ENCODE measurements at regions not wholly inside any gene's neighbourhood (a gene's known extent, or its start where the extent isn't known, plus 50 kb on each side); places are given as distances from the start of the nearest gene placed in this dataset.

GRCh38 chr3:41040256-41040655 is 159.0 kb upstream of the CTNNB1 start:
- H3K27me3 ChIP-seq (replicated peaks; ENCODE audit: insufficient read depth) = no peaks in the 10 kb centered on the region
- H3K4me1 ChIP-seq (ENCODE audit: insufficient read depth) = no peaks in the 10 kb centered on the region
- H3K9ac ChIP-seq = no peak overlapping the region
- H3K4me3 ChIP-seq = no peak overlapping the region
- in situ Hi-C loops (cut with MboI) = no loop called here
- H3K36me3 ChIP-seq (ENCODE audit: low read depth) = no peaks in the 10 kb centered on the region
- H2AFZ ChIP-seq = no peak overlapping the region
- TF ChIP-seq EZH2 (IDR thresholded peaks at IDR 0.05; ENCODE audit: insufficient read depth, poor library complexity, severe bottlenecking) (no peak), EZH2phosphoT487 (IDR thresholded peaks at IDR 0.05; ENCODE audit: insufficient read depth, low read depth) (no peak)
- DNase-seq = no peak
- WGBS, 2 experiments (ENCODE audit: low coverage in 1 of 2, low lambda C conversion rate in 2 of 2, missing lambda C conversion rate in 2 of 2) = 13 to 29% methylated on average over 2 of the region's 2 CpGs
- no peaks in the 10 kb centered on the region for H3K9me3 ChIP-seq (ENCODE audit: low read depth)
- no peak overlapping the region for H3K4me2 ChIP-seq (ENCODE audit: unreplicated experiment)
- no peaks in the 10 kb centered on the region for H3K79me2 ChIP-seq (ENCODE audit: insufficient read depth)
- no peaks in the 10 kb centered on the region for H3K9me2 ChIP-seq (ENCODE audit: insufficient read depth)
- no peaks in the 10 kb centered on the region for H3F3A ChIP-seq (ENCODE audit: insufficient read depth)
- no peak overlapping the region for H3K27ac ChIP-seq
- no peaks in the 10 kb centered on the region for H4K20me1 ChIP-seq (ENCODE audit: insufficient read depth)

DNA sequence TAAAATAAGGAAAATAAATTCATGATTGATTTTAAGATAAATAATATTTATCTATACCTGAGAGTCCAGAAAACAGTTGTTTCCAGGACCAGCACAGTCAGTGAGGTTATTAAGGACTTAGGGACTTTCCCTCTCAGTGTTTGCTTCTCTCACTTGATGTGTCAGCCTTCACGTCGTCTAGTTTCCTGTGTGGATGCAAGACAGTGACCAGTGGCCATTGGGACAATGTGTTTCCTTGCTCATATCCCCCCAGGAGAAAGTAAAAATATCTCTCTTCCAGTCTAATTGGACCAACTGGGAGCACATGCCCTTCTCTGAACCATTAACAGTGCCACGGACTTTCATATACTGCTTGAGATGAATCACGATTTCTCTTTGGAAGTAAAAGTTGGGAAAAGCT is 157.8 kb upstream of the CTNNB1 start:
- Histone ChIP-seq H3K4me3 (no peak overlapping the region), H2AFZ (no peak overlapping the region)
- in situ Hi-C loops (cut with MboI) = no loop called here

DNA sequence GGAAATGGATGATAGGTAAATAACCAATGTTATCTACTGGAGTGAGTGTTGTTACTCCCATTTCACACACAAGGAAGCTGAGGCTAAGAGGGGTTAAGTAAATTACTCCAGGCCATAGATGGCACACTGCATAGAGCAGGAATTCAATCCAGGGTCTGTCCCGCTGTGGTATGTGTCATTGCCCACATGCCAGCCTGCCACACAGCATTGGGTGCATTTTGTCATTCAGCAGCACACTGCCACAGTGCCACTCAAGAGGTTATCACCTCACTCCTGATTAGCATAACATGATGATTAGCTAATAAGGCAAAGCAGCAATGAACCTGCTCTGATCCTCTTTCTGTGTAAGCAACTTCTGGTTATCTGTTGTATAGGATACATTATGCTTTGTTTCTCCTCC is 157.4 kb upstream of the CTNNB1 start:
- 0% methylated on average over 1 of the region's 1 CpG for WGBS, 2 experiments (ENCODE audit: low coverage in 1 of 2, low lambda C conversion rate in 2 of 2, missing lambda C conversion rate in 2 of 2)
- H3K9ac ChIP-seq = no peak overlapping the region
- H3K4me3 ChIP-seq = no peak overlapping the region
- H3K36me3 ChIP-seq (ENCODE audit: low read depth) = no peaks in the 10 kb centered on the region
- no peak overlapping the region for H3K4me2 ChIP-seq (ENCODE audit: unreplicated experiment)
- no peak for DNase-seq
- H2AFZ ChIP-seq = no peak overlapping the region
- no peak overlapping the region for H3K27ac ChIP-seq
- in situ Hi-C loops (cut with MboI) = no loop called here
- H3K4me1 ChIP-seq (ENCODE audit: insufficient read depth) = no peaks in the 10 kb centered on the region
- no peaks in the 10 kb centered on the region for H4K20me1 ChIP-seq (ENCODE audit: insufficient read depth)
- H3K79me2 ChIP-seq (ENCODE audit: insufficient read depth) = no peaks in the 10 kb centered on the region
- H3K27me3 ChIP-seq (replicated peaks; ENCODE audit: insufficient read depth) = no peaks in the 10 kb centered on the region
- TF ChIP-seq EZH2 (IDR thresholded peaks at IDR 0.05; ENCODE audit: insufficient read depth, poor library complexity, severe bottlenecking) (no peak), EZH2phosphoT487 (IDR thresholded peaks at IDR 0.05; ENCODE audit: insufficient read depth, low read depth) (no peak)
- no peaks in the 10 kb centered on the region for H3K9me3 ChIP-seq (ENCODE audit: low read depth)
- no peaks in the 10 kb centered on the region for H3F3A ChIP-seq (ENCODE audit: insufficient read depth)
- H3K9me2 ChIP-seq (ENCODE audit: insufficient read depth) = no peaks in the 10 kb centered on the region

More for the DNA sequence above, 157.8 kb upstream of the CTNNB1 start:
- TF ChIP-seq EZH2 (IDR thresholded peaks at IDR 0.05; ENCODE audit: insufficient read depth, poor library complexity, severe bottlenecking) = no peak
- TF ChIP-seq EZH2phosphoT487 (IDR thresholded peaks at IDR 0.05; ENCODE audit: insufficient read depth, low read depth) = no peak
- H3K36me3 ChIP-seq (ENCODE audit: low read depth) = no peaks in the 10 kb centered on the region
- DNase-seq = no peak
- no peaks in the 10 kb centered on the region for H3K27me3 ChIP-seq (replicated peaks; ENCODE audit: insufficient read depth)
- no peaks in the 10 kb centered on the region for H4K20me1 ChIP-seq (ENCODE audit: insufficient read depth)
- no peak overlapping the region for H3K4me2 ChIP-seq (ENCODE audit: unreplicated experiment)
- no peaks in the 10 kb centered on the region for H3K9me2 ChIP-seq (ENCODE audit: insufficient read depth)
- no peaks in the 10 kb centered on the region for H3K4me1 ChIP-seq (ENCODE audit: insufficient read depth)
- H3K9ac ChIP-seq = no peak overlapping the region
- no peaks in the 10 kb centered on the region for H3K79me2 ChIP-seq (ENCODE audit: insufficient read depth)
- H3F3A ChIP-seq (ENCODE audit: insufficient read depth) = no peaks in the 10 kb centered on the region
- H3K9me3 ChIP-seq (ENCODE audit: low read depth) = no peaks in the 10 kb centered on the region
- WGBS, 2 experiments (ENCODE audit: low coverage in 1 of 2, low lambda C conversion rate in 2 of 2, missing lambda C conversion rate in 2 of 2) = 72 to 74% methylated on average over 4 of the region's 4 CpGs
- no peak overlapping the region for H3K27ac ChIP-seq

DNA sequence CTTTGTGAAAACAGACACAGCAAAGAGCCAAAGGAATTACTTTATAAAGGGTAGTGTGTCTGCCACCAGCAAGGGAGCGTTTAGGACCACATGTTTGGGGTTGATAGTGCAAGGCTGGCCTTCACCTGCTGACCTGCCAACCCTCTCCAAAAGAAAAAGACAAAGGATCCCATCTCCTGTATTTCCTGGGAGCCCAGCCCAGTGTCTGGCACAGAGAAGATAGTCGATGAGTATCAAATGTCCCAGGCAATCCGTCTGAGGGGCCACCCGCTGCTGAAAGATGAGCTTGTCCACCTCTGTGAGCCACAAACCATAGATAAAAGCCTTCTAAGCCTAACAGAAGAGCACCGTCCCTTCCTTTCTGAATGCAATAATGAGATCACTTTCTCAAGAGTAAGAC is 154.8 kb upstream of the CTNNB1 start:
- Histone ChIP-seq H3F3A (ENCODE audit: insufficient read depth) (no peaks in the 10 kb centered on the region), H3K27me3 (replicated peaks; ENCODE audit: insufficient read depth) (no peaks in the 10 kb centered on the region), H3K4me3 (no peak overlapping the region), H3K27ac (no peak overlapping the region), H3K79me2 (ENCODE audit: insufficient read depth) (no peaks in the 10 kb centered on the region), H4K20me1 (ENCODE audit: insufficient read depth) (no peaks in the 10 kb centered on the region), H3K9me3 (ENCODE audit: low read depth) (no peaks in the 10 kb centered on the region), H3K4me1 (ENCODE audit: insufficient read depth) (no peaks in the 10 kb centered on the region), H2AFZ (no peak overlapping the region), H3K4me2 (ENCODE audit: unreplicated experiment) (no peak overlapping the region), H3K9me2 (ENCODE audit: insufficient read depth) (no peaks in the 10 kb centered on the region), H3K36me3 (ENCODE audit: low read depth) (no peaks in the 10 kb centered on the region), H3K9ac (no peak overlapping the region)
- in situ Hi-C loops (cut with MboI) = no loop called here
- TF ChIP-seq EZH2 (IDR thresholded peaks at IDR 0.05; ENCODE audit: insufficient read depth, poor library complexity, severe bottlenecking) (no peak), EZH2phosphoT487 (IDR thresholded peaks at IDR 0.05; ENCODE audit: insufficient read depth, low read depth) (no peak)
- 50 to 51% methylated on average over 5 of the region's 5 CpGs for WGBS, 2 experiments (ENCODE audit: low coverage in 1 of 2, low lambda C conversion rate in 2 of 2, missing lambda C conversion rate in 2 of 2)
- no peak for DNase-seq

- 20 to 21% methylated on average over 4 of the region's 4 CpGs for WGBS, 2 experiments (ENCODE audit: low coverage in 1 of 2, low lambda C conversion rate in 2 of 2, missing lambda C conversion rate in 2 of 2)
- in situ Hi-C loops (cut with MboI) = no loop called here
- H3K9me3 ChIP-seq (ENCODE audit: low read depth) = no peaks in the 10 kb centered on the region
Measured at GRCh38 chr3:41045491-41045890, 153.8 kb upstream of the CTNNB1 start.

More at GRCh38 chr3:41045491-41045890, 153.8 kb upstream of the CTNNB1 start:
- Histone ChIP-seq H3K27ac (no peak overlapping the region), H4K20me1 (ENCODE audit: insufficient read depth) (no peaks in the 10 kb centered on the region), H3K4me2 (ENCODE audit: unreplicated experiment) (no peak overlapping the region), H2AFZ (no peak overlapping the region), H3K4me3 (no peak overlapping the region), H3F3A (ENCODE audit: insufficient read depth) (no peaks in the 10 kb centered on the region), H3K9ac (no peak overlapping the region), H3K9me2 (ENCODE audit: insufficient read depth) (no peaks in the 10 kb centered on the region), H3K4me1 (ENCODE audit: insufficient read depth) (no peaks in the 10 kb centered on the region), H3K27me3 (replicated peaks; ENCODE audit: insufficient read depth) (no peaks in the 10 kb centered on the region), H3K36me3 (ENCODE audit: low read depth) (no peaks in the 10 kb centered on the region), H3K79me2 (ENCODE audit: insufficient read depth) (no peaks in the 10 kb centered on the region)
- TF ChIP-seq EZH2 (IDR thresholded peaks at IDR 0.05; ENCODE audit: insufficient read depth, poor library complexity, severe bottlenecking) = no peak
- no peak for TF ChIP-seq EZH2phosphoT487 (IDR thresholded peaks at IDR 0.05; ENCODE audit: insufficient read depth, low read depth)
- DNase-seq = no peak
